HG03575 (cell line): ENCODE measurements at regions not wholly inside any gene's neighbourhood (a gene's known extent, or its start where the extent isn't known, plus 50 kb on each side); places are given as distances from the start of the nearest gene placed in this dataset.

ENCODE experiments used
- ATAC-seq: cut with Tn5 transposase; IDR thresholded peaks from one replicate; pipeline ENCODE4 v1.9.1; 2021; ENCODE audit not compliant: unreplicated experiment, insufficient number of reproducible peaks, low FRiP score; ENCODE audit errors: extremely low read depth

DNA sequence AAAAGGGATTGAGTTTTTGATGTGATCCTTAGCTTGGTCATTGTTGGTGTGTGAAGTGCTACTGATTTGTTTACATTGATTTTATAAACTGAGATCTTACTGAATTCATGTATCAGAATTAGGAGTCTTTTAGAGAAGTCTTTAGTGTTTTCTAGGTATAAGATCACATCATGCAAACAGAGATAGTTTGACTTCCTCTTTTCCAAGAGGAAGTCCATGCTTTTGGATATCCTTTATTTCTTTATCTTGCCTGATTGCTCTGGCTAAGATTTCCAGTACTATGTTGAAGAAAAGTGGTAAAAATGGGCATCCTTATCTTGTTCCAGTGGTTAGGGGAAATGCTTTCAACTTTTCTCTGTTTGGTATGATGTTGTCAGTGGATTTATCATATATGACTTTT, 561.2 kb upstream of the SLITRK1 start:
- ATAC-seq: no peak

DNA sequence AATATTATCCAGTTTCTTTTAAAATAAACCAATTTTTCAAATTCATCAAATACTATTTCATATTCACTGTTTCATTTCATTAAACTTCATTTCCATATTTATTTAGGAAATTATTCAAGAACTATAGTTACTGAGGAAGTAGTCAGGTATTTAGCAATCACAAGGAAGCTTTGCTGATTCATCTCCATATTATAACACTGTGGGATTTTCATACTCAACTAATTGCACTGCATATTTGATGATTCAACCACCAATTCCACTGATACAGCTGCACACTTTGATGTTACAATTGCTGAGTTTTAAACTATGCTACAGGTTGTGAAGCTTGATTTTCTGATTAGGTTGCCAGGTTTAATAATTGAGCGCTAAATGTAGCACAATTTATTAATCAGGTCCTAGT, 556.8 kb upstream of the SLITRK1 start:
- no peak for ATAC-seq

DNA sequence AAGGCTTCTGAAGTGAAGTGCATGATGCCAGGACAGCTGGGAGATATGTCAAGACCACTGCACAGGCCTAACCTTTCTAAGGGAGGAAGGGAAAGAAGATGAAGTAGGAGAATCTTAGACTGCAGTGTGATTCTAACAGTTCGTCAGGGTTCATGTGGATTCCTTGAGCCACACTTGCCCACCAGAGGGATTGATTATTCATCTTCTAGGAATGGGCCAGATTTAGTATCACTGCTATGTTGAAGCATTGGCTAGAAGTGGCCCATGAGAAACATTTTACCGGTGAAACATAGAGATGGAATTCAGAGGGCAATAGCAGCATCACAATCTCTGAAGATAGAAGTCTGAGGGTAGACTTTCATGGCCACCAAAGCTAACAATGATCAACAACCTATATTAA, 550.8 kb upstream of the SLITRK1 start:
- ATAC-seq: no peak

DNA sequence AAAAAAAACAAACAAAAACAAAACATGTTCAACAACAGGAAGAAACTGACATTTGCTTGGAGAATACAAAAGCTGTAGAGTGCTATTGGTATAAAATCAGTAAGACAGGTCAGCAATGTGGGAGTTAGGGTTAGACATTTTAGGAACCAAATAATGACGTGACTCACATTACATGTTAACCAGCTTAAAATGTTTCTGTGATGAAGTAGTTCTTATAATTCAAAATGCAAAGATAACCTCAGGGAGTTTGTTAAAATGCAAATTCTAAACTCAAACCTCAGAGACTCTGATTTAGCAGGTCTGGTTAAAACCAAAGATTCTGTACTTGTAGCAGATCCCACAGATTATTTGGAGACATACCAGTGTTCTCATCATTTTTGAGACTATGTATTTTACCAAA, 549.4 kb upstream of the SLITRK1 start:
- ATAC-seq: no peak

GRCh38 chr13:84430446-84430845, 548.2 kb upstream of the SLITRK1 start:
- no peak for ATAC-seq

GRCh38 chr13:84430015-84430414, 547.7 kb upstream of the SLITRK1 start:
- no peak for ATAC-seq

DNA sequence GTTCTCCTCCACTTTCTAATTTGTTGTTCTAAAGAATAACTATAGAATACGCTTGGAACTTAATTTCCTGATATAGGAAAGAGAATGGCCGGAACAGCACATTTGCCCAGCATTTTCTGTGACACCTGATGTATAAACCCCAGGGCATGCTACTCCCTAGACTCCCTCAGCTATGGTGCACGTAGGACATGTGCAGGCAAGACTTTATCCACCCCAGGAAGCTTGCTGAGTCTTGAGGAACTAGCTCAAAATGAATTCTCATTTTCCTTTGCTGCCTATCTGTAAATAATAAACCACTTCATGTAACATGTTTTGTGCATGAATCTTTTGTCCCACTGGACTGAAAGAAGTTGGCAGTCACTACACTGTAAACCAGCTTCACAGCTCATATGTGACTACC, 535.8 kb upstream of the SLITRK1 start:
- no peak for ATAC-seq

- no peak for ATAC-seq
These were observed 535.1 kb upstream of the SLITRK1 start for GRCh38 chr13:84417416-84417815.

- ATAC-seq: no peak
These were observed 530.7 kb upstream of the SLITRK1 start for GRCh38 chr13:84413016-84413415.

GRCh38 chr13:84405286-84405685, 523.0 kb upstream of the SLITRK1 start:
- no peak for ATAC-seq

- no peak for ATAC-seq
These were observed 518.4 kb upstream of the SLITRK1 start for GRCh38 chr13:84400706-84401105.

DNA sequence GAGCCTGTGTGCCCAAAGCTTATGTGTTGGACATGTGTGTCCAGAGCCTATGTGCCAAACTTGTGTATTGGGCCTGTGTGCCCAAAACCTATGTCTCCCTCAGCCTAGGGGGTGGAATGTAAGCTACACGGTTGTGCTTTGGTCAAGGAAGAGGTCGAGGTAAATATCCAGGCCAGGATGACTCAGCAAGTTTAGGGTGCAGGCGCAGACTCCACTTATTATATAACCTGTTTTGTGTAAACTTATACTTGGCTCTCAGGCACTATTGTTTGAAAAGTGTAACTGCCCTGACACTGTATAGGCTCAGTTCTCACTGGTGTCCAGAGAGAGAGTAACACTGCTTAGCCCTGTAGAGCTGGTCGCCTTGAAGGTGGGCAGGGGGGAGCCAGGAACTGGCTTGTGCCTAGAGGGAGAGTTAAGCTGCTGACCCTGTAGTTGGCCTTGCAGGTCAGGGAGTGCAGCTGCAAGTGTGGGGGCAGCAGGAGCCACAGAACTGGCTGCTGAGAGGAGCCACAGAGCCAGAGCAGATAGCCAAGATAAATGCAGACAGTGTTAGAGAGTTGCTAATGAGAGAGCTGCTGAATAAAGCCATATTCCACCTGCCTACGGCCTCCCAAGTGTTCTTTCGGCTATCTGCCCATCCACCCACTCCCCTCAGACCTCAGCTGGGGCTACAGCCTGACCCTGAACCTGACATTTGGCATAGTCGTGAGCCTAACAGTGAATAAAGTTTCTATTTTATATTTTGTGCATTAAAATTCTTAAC, 517.2 kb upstream of the SLITRK1 start:
- ATAC-seq: no peak

- no peak for ATAC-seq
These were observed 511.8 kb upstream of the SLITRK1 start for GRCh38 chr13:84393981-84394625.

- no peak for ATAC-seq
These were observed 498.6 kb upstream of the SLITRK1 start for GRCh38 chr13:84380866-84381265.

- ATAC-seq: no peak
These were observed 494.8 kb upstream of the SLITRK1 start for GRCh38 chr13:84377106-84377505.

DNA sequence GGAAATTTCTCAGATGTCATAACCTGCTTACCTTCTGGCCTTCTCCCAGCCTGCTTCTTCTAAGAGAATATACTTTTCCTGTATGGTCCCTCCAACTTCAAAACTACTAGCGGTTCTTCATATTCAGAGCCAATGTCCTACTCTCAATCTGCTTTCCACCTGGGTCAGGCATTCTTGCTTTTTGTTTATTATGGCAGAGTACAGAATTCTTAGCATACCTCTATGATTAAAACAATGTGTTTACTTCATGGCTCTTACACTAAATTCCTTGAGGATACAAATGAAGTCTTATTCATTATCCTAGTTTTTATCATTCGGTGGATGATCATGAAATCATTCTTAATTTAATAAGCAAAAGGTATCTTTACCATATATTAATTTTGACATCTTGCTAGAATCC, 484.2 kb upstream of the SLITRK1 start:
- no peak for ATAC-seq

DNA sequence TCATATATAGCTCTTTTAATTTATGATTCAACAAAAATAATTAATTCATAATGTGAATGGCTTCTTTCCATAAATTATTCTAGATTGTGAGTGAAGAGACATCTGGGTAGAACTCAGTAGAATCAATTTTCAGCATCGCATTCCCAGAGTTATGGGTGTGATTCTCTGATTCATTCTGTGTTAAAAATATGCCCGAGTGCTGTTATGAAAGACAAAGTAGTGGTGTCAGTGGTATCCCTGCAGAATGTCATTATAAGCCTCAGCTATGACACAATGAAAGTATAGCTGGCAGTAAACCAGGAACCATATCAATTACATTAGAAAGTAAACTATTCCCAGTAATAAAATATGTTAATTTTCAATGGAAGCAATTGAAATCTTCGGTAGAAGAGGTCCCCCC, 480.5 kb upstream of the SLITRK1 start:
- no peak for ATAC-seq

DNA sequence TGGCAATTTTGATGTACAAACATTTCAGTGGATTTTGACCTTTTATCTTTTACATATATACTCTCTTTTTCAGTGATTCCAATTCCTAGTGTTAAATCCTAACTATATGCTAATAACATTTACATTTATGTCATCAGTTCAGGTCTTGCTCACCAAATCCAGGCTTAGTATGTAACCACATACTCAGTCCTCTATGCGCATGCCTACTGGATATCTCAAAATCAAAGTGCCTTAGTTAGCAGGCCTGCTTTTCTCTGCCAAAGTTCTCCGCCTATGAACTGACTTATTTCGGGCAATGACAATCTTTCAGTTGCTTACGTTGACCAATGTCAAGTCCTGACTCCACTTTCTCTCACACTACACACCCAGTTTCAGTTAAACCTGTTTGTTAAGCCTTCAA, 478.5 kb upstream of the SLITRK1 start:
- ATAC-seq: no peak

DNA sequence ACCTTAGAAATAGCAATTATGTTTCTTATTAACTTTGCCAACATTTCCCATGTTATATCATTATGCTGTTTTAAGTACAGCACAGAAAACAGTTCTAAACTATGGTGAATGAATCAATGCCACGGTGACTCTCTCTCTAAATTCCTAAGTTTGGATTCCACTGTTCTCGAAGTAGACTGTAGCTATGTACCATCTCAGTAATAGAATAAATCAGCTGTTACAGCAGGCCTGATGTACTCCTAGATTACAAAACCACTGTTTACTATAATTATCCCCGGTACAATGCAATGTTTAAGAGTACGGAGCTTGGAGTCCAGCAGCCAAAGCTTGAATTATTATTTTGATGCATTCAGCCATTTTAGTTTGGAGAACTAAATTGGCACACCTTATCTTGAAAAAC, 476.3 kb upstream of the SLITRK1 start:
- ATAC-seq: no peak

GRCh38 chr13:84352946-84353345, 470.7 kb upstream of the SLITRK1 start:
- no peak for ATAC-seq

DNA sequence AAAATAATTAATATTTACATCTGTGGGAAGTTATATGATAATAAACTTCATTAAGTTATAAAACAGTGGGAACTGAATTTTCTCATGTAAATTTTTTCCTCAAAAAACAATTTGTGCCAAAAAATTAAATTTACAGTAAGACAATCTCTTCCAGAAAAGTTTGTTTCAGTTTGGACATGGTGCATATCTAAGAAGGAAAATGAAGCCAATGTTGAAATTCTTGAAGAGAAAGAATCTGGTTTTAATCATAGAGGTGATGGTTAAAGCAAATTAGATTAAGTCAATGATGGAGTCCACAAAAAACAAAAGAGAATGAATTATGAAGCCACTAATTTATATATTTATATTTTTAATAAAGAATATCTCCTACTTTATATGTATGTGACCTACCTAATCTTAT, 457.2 kb upstream of the SLITRK1 start:
- ATAC-seq: no peak
